IMR-90 (cell line): ENCODE measurements at regions not wholly inside any gene's neighbourhood (a gene's known extent, or its start where the extent isn't known, plus 50 kb on each side); places are given as distances from the start of the nearest gene placed in this dataset.

ENCODE experiments used
- CEBPB ChIP-seq: IDR thresholded peaks from 2 replicates; pipeline ENCODE4 v1.6.1; 2012; ENCODE audit warnings: low read depth, low read length, improper control_type of control experiment
- CTCF ChIP-seq: conservative IDR thresholded peaks from 2 replicates; pipeline ENCODE4 v1.5.1; 2012; ENCODE audit warnings: mild to moderate bottlenecking, low read depth, low read length, improper control_type of control experiment
- MAZ ChIP-seq: IDR thresholded peaks from 2 replicates; pipeline ENCODE4 v1.6.1; 2012; ENCODE audit warnings: low read depth, mild to moderate bottlenecking, low read length, improper control_type of control experiment, moderate library complexity, borderline replicate concordance
- SMC3 ChIP-seq: fragments of 150-350 bp; IDR thresholded peaks from 2 replicates; pipeline ENCODE4 v1.6.1; 2016; ENCODE audit warnings: low read depth, mild to moderate bottlenecking, antibody characterized with exemption, low read length, moderate library complexity
- USF2 ChIP-seq: fragments of 150-350 bp; IDR thresholded peaks from 2 replicates; pipeline ENCODE4 v1.6.1; 2017; ENCODE audit warnings: mild to moderate bottlenecking, antibody characterized with exemption, low read length, low read depth

GRCh38 chr7:17706734-17707133 is 233.6 kb downstream of the SNX13 start:
- TF ChIP-seq CEBPB, result no peak
- TF ChIP-seq MAZ, result no peak
- peak; percentile 77 for TF ChIP-seq CTCF
- TF ChIP-seq USF2, result no peak
- TF ChIP-seq SMC3, result peak; percentile 69
